ENCODE measurements at regions not wholly inside any gene's neighbourhood (a gene's known extent, or its start where the extent isn't known, plus 50 kb on each side); places are given as distances from the start of the nearest gene placed in this dataset.

GRCh38 chr16:9469512-9469911 is 378.1 kb downstream of the HAPSTR1 start:
- H3K4me1 ChIP-seq: no peaks in the 10 kb centered on the region
- no peaks in the 10 kb centered on the region for H3K9me3 ChIP-seq
- TF ChIP-seq POLR2A (IDR thresholded peaks at IDR 0.05): no peak
- TF ChIP-seq CTCF (IDR thresholded peaks at IDR 0.05): no peak
- DNase-seq (no peak), ATAC-seq (peak; percentile 35)
- H3K36me3 ChIP-seq (replicated peaks in 1 of 2; ENCODE audit: insufficient read depth in 1 of 2, low read depth in 2 of 2): no peaks in the 10 kb centered on the region
- H3K4me3 ChIP-seq: no peak overlapping the region
- intact Hi-C loops (cut with DNase I): no loop called here
- H3K27ac ChIP-seq: no peak overlapping the region
- H3K27me3 ChIP-seq: no peaks in the 10 kb centered on the region

- no peak for TF ChIP-seq POLR2A (IDR thresholded peaks at IDR 0.05)
- no peak for TF ChIP-seq CTCF (IDR thresholded peaks at IDR 0.05)
- no peak for ATAC-seq
These were observed 385.3 kb downstream of the HAPSTR1 start for GRCh38 chr16:9476744-9477143.

GRCh38 chr16:9479008-9479407 is 387.6 kb downstream of the HAPSTR1 start:
- no peak for DNase-seq
- Histone ChIP-seq H3K27ac (no peak overlapping the region), H3K36me3 (replicated peaks in 1 of 2; ENCODE audit: insufficient read depth in 1 of 2, low read depth in 2 of 2) (no peaks in the 10 kb centered on the region), H3K27me3 (peaks cover 0 to 2% of the 10 kb centered on the region in 2 donors), H3K9me3 (no peaks in the 10 kb centered on the region), H3K4me1 (no peaks in the 10 kb centered on the region), H3K4me3 (no peak overlapping the region)
- TF ChIP-seq CTCF (IDR thresholded peaks at IDR 0.05) (peak in 1 of 7 experiments; percentile 8), POLR2A (IDR thresholded peaks at IDR 0.05) (no peak)
- intact Hi-C loops (cut with DNase I): no loop called here
- no peak for ATAC-seq
- 32 to 50% methylated on average over 2 of the region's 2 CpGs for WGBS, 2 donors

More at GRCh38 chr16:9476744-9477143, 385.3 kb downstream of the HAPSTR1 start:
- DNase-seq: no peak
- WGBS, 2 donors: 67 to 76% methylated on average over 3 of the region's 3 CpGs
- H3K9me3 ChIP-seq: no peaks in the 10 kb centered on the region
- no peak overlapping the region for H3K4me3 ChIP-seq
- no peak overlapping the region for H3K27ac ChIP-seq
- H3K27me3 ChIP-seq: peaks cover 0 to 2% of the 10 kb centered on the region in 2 donors
- intact Hi-C loops (cut with DNase I): no loop called here
- H3K36me3 ChIP-seq (replicated peaks in 1 of 2; ENCODE audit: insufficient read depth in 1 of 2, low read depth in 2 of 2): no peaks in the 10 kb centered on the region
- H3K4me1 ChIP-seq: no peaks in the 10 kb centered on the region

GRCh38 chr16:9480503-9480902 is 389.1 kb downstream of the HAPSTR1 start:
- H3K36me3 ChIP-seq (replicated peaks in 1 of 2; ENCODE audit: insufficient read depth in 1 of 2, low read depth in 2 of 2): no peaks in the 10 kb centered on the region
- H3K27me3 ChIP-seq: peaks cover 0 to 2% of the 10 kb centered on the region in 2 donors
- no peak overlapping the region for H3K4me3 ChIP-seq
- TF ChIP-seq CTCF (IDR thresholded peaks at IDR 0.05) (no peak), POLR2A (IDR thresholded peaks at IDR 0.05) (no peak)
- ATAC-seq (no peak), DNase-seq (no peak)
- intact Hi-C loops (cut with DNase I): no loop called here
- H3K4me1 ChIP-seq: no peaks in the 10 kb centered on the region
- H3K27ac ChIP-seq: no peak overlapping the region
- 73 to 79% methylated on average over 3 of the region's 3 CpGs for WGBS, 2 donors
- H3K9me3 ChIP-seq: no peaks in the 10 kb centered on the region

Measured in body of pancreas (tissue), 4 donors.